GM23338 (cell line): ENCODE measurements at regions not wholly inside any gene's neighbourhood (a gene's known extent, or its start where the extent isn't known, plus 50 kb on each side); places are given as distances from the start of the nearest gene placed in this dataset.

ENCODE experiments used
- ATAC-seq: fragments of 200-7000 bp; cut with Tn5 transposase; 3 replicates; pipeline ENCODE4 v1.9.1; 2020
- DNase-seq: peaks from one replicate; pipeline ENCODE4 v3.0.0-alpha.2; 2015; ENCODE audit warnings: low spot score
- H2AFZ ChIP-seq: fragments of 200-600 bp; sonication (generic); 2 replicates; pipeline ENCODE4 v1.8.0; 2016; ENCODE audit warnings: antibody characterized with exemption, mild to moderate bottlenecking, moderate library complexity
- H3F3A ChIP-seq: fragments of 200-600 bp; sonication (generic); replicated peaks from 2 replicates; pipeline ENCODE4 v1.8.0; 2017; ENCODE audit warnings: antibody characterized with exemption, mixed run types, low read depth
- H3K27ac ChIP-seq: fragments of 200-600 bp; sonication (generic); 2 replicates; pipeline ENCODE4 v1.6.1; 2016; ENCODE audit warnings: low read depth
- H3K27me3 ChIP-seq: fragments of 200-600 bp; sonication (generic); 2 replicates; pipeline ENCODE4 v1.8.0; 2016; ENCODE audit warnings: mild to moderate bottlenecking, mixed run types, moderate library complexity; ENCODE audit not compliant: insufficient read depth
- H3K36me3 ChIP-seq: fragments of 200-600 bp; sonication (generic); 2 replicates; pipeline ENCODE4 v1.8.0; 2016; ENCODE audit warnings: mild to moderate bottlenecking; ENCODE audit not compliant: insufficient read depth
- H3K4me1 ChIP-seq: fragments of 200-600 bp; sonication (generic); 2 replicates; pipeline ENCODE4 v1.8.0; 2016; ENCODE audit warnings: mild to moderate bottlenecking, moderate library complexity; ENCODE audit not compliant: insufficient read depth
- H3K4me2 ChIP-seq: fragments of 200-600 bp; sonication (generic); 2 replicates; pipeline ENCODE4 v1.7.1; 2017; ENCODE audit warnings: mixed run types
- H3K4me3 ChIP-seq: fragments of 200-600 bp; sonication (generic); 2 replicates; pipeline ENCODE4 v1.6.1; 2016; ENCODE audit warnings: mixed run types
- H3K79me2 ChIP-seq: fragments of 200-600 bp; sonication (generic); replicated peaks from 2 replicates; pipeline ENCODE4 v1.8.0; 2017; ENCODE audit warnings: mild to moderate bottlenecking; ENCODE audit not compliant: insufficient read depth
- H3K9me2 ChIP-seq: fragments of 200-600 bp; sonication (generic); 2 replicates; pipeline ENCODE4 v1.8.0; 2017; ENCODE audit not compliant: insufficient read depth
- H4K20me1 ChIP-seq: fragments of 200-600 bp; sonication (generic); replicated peaks from 2 replicates; pipeline ENCODE4 v1.8.0; 2017; ENCODE audit warnings: mild to moderate bottlenecking; ENCODE audit not compliant: insufficient read depth
- H3K27ac Mint-ChIP-seq: 2 replicates; pipeline ENCODE4 v1.8.0; 2020; ENCODE audit warnings: inconsistent platforms, mild to moderate bottlenecking, moderate library complexity, mixed read lengths
- H3K27me3 Mint-ChIP-seq: 3 replicates; pipeline ENCODE4 v1.8.0; 2022; ENCODE audit warnings: low read depth, mild to moderate bottlenecking, moderate library complexity, mixed read lengths, inconsistent platforms; ENCODE audit not compliant: insufficient read depth, poor library complexity
- H3K36me3 Mint-ChIP-seq: 3 replicates; pipeline ENCODE4 v1.8.0; 2021; ENCODE audit warnings: low read depth, mild to moderate bottlenecking, inconsistent platforms, moderate library complexity, mixed read lengths
- H3K4me1 Mint-ChIP-seq: 3 replicates; pipeline ENCODE4 v1.8.0; 2020; ENCODE audit warnings: mild to moderate bottlenecking, inconsistent platforms, mixed read lengths
- H3K4me3 Mint-ChIP-seq: 3 replicates; pipeline ENCODE4 v1.8.0; 2021; ENCODE audit warnings: moderate library complexity, mild to moderate bottlenecking, inconsistent platforms, mixed read lengths
- H3K9me3 Mint-ChIP-seq: 3 replicates; pipeline ENCODE4 v1.8.0; 2020; ENCODE audit warnings: moderate library complexity, mild to moderate bottlenecking, inconsistent platforms, mixed read lengths
- CREB1 ChIP-seq: fragments of 250-450 bp; sonication (Bioruptor Pico); IDR thresholded peaks from 2 replicates; pipeline ENCODE4 v1.5.0; 2020; ENCODE audit warnings: low read depth, mild to moderate bottlenecking, moderate library complexity
- EZH2 ChIP-seq: fragments of 200-600 bp; sonication (generic); IDR thresholded peaks from one replicate; pipeline ENCODE4 v1.8.0; 2017; ENCODE audit warnings: antibody characterized with exemption, mild to moderate bottlenecking, low read depth; ENCODE audit not compliant: unreplicated experiment
- EZH2phosphoT487 ChIP-seq: fragments of 200-600 bp; sonication (generic); IDR thresholded peaks from one replicate; pipeline ENCODE4 v1.8.1; 2018; ENCODE audit warnings: antibody characterized with exemption; ENCODE audit not compliant: unreplicated experiment
- JUNB ChIP-seq: IDR thresholded peaks from one replicate; pipeline ENCODE4 v1.6.1; 2016; ENCODE audit warnings: antibody characterized with exemption; ENCODE audit not compliant: unreplicated experiment
- NANOG ChIP-seq: IDR thresholded peaks from 2 replicates; pipeline ENCODE4 v1.6.1; 2016; ENCODE audit warnings: antibody characterized with exemption, borderline replicate concordance
- POLR2AphosphoS5 ChIP-seq: IDR thresholded peaks from 2 replicates; pipeline ENCODE4 v1.6.1; 2016; ENCODE audit warnings: antibody characterized with exemption, low read depth
- STAT1 ChIP-seq: IDR thresholded peaks from one replicate; pipeline ENCODE4 v1.6.1; 2016; ENCODE audit warnings: antibody characterized with exemption; ENCODE audit not compliant: unreplicated experiment
- ZNF114 ChIP-seq: fragments of 250-450 bp; sonication (Bioruptor Pico); IDR thresholded peaks from 2 replicates; pipeline ENCODE4 v1.5.0; 2020; ENCODE audit warnings: mild to moderate bottlenecking, moderate library complexity
- ZNF331 ChIP-seq: fragments of 250-450 bp; sonication (Bioruptor Pico); IDR thresholded peaks from 2 replicates; pipeline ENCODE4 v1.5.0; 2020; ENCODE audit warnings: low read depth, mild to moderate bottlenecking, moderate library complexity
- TF ChIP-seq, protein P1 (sequence below), 2 experiments: fragments of 200-600 bp in 1 of 2; sonication (generic) in 1 of 2; conservative IDR thresholded peaks; 2 replicates each; pipeline versions ENCODE4 v1.5.1 to v1.6.1; 2016 to 2017; ENCODE audit warnings: antibody characterized with exemption in 2 of 2, low read depth in 2 of 2, mild to moderate bottlenecking in 2 of 2, moderate library complexity in 1 of 2
- TF ChIP-seq, protein P2 (sequence below): IDR thresholded peaks from 2 replicates; pipeline ENCODE4 v1.6.1; 2016; ENCODE audit warnings: antibody characterized with exemption

DNA sequence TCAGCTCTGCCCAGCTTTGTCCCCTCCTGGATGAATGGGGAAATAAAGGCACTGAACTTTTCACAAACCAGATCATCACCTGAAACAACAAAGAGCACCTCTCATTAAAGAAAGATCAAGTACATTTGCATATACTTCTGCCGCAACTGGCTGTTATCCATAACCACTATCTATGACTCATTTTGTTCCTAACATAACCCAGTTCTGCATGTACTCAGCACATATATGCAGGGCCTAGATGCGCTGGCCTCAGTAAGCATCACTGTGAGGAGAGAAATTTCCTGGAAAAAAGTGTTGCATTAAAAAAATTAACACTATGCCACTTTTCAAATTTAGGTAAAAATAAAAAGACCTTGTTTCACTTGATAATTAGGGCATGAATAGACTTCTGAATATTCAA lies 1718.4 kb downstream of the TP53TG3F start (continued):
- TF ChIP-seq, protein P1, sequence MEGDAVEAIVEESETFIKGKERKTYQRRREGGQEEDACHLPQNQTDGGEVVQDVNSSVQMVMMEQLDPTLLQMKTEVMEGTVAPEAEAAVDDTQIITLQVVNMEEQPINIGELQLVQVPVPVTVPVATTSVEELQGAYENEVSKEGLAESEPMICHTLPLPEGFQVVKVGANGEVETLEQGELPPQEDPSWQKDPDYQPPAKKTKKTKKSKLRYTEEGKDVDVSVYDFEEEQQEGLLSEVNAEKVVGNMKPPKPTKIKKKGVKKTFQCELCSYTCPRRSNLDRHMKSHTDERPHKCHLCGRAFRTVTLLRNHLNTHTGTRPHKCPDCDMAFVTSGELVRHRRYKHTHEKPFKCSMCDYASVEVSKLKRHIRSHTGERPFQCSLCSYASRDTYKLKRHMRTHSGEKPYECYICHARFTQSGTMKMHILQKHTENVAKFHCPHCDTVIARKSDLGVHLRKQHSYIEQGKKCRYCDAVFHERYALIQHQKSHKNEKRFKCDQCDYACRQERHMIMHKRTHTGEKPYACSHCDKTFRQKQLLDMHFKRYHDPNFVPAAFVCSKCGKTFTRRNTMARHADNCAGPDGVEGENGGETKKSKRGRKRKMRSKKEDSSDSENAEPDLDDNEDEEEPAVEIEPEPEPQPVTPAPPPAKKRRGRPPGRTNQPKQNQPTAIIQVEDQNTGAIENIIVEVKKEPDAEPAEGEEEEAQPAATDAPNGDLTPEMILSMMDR (conservative IDR thresholded peaks at IDR 0.05; ENCODE audit: low read depth in 2 of 2), result no peak
- TF ChIP-seq NANOG (no peak), EZH2 (no peak), ZNF114 (no peak), CREB1 (CRISPR knock-in tag) (no peak), ZNF331 (CRISPR knock-in tag) (no peak), JUNB (no peak), POLR2AphosphoS5 (no peak), STAT1 (no peak)
- TF ChIP-seq, protein P2, sequence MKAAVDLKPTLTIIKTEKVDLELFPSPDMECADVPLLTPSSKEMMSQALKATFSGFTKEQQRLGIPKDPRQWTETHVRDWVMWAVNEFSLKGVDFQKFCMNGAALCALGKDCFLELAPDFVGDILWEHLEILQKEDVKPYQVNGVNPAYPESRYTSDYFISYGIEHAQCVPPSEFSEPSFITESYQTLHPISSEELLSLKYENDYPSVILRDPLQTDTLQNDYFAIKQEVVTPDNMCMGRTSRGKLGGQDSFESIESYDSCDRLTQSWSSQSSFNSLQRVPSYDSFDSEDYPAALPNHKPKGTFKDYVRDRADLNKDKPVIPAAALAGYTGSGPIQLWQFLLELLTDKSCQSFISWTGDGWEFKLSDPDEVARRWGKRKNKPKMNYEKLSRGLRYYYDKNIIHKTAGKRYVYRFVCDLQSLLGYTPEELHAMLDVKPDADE, result no peak

DNA sequence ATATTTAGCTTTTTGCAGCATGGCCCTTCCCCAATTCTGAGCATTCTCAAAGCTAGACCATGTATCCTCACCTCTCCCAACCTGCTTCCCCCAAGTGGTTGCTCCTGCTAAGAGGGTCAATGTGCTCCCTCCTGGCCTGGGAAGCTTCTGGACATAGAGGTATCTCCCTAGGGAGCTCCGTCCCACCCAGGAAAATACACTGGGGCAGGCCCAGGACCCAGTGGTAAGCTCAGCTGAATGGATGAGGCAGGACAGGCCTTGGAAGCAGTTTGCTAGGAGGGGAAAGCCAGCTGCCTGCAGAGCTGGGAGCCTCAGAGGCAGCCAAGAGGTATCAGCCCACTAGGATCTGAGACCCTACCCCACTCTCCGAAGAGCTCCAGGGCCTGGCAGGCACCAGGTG lies 1721.6 kb downstream of the TP53TG3F start:
- Mint-ChIP-seq H3K36me3 (peaks cover 43% of the 10 kb centered on the region), H3K9me3 (peaks cover 95% of the 10 kb centered on the region), H3K4me1 (no peaks in the 10 kb centered on the region), H3K4me3 (no peak overlapping the region), H3K27me3 (peaks cover 10% of the 10 kb centered on the region), H3K27ac (no peak overlapping the region)
- H3F3A ChIP-seq, result no peaks in the 10 kb centered on the region
- no peaks in the 10 kb centered on the region for H3K79me2 ChIP-seq
- no peaks in the 10 kb centered on the region for H3K9me2 ChIP-seq
- H3K27ac ChIP-seq, result no peak overlapping the region
- no peaks in the 10 kb centered on the region for H3K4me1 ChIP-seq
- no peak overlapping the region for H2AFZ ChIP-seq
- no peak overlapping the region for H3K4me2 ChIP-seq
- no peak overlapping the region for H3K4me3 ChIP-seq
- TF ChIP-seq, protein P1 (conservative IDR thresholded peaks at IDR 0.05; ENCODE audit: low read depth in 2 of 2), result no peak
- TF ChIP-seq, protein P2, result no peak
- TF ChIP-seq NANOG (no peak), POLR2AphosphoS5 (no peak), JUNB (no peak), EZH2phosphoT487 (no peak)
- H3K27me3 ChIP-seq, result no peaks in the 10 kb centered on the region
- no peak for ATAC-seq
- no peaks in the 10 kb centered on the region for H4K20me1 ChIP-seq
- DNase-seq, result no peak
- H3K36me3 ChIP-seq, result no peaks in the 10 kb centered on the region; the same call in 1 of the 2 replicates
